ENCODE measurements at regions not wholly inside any gene's neighbourhood (a gene's known extent, or its start where the extent isn't known, plus 50 kb on each side); places are given as distances from the start of the nearest gene placed in this dataset.

DNA sequence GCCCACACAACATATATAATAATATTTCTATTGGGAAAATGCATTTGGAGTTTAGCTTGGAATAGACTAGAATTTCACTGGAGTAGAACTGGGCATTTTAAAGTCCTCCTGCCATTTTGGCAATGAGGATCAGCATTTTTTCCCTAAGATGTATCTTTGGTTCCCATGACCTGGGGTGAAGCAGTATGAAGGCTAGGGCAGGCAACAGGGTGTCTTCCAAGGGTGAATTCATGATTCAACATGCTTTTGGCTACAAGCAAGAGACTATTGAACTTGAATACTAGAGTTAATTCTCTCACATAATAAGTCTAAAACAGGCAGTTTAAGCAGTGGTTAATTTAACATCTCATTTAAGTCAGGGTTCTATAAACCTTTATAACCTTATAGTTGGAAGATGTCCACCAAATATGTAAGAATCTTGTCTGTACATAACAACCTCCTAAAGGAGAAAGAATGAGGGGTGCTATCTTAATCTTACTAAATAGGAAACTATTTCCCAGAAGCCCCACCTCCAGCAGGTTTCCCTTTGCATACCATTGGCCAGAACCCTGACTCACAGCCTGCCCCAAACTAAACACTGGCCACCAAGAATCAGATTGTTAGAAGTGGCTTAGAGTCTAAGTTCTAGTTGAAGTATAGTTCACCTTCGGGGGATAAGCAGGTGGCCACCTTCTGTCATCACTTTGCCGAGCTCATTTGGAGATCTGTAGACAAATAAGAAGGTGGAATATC, 96.0 kb upstream of the PRPS1L1 start:
- H3K9me3 ChIP-seq (ENCODE audit: insufficient read depth, low read depth, low read length), result no peaks in the 10 kb centered on the region
- no peak overlapping the region for H3K27ac Mint-ChIP-seq (ENCODE audit: unreplicated experiment)
- no peak overlapping the region for H3K4me3 Mint-ChIP-seq (ENCODE audit: unreplicated experiment)
- no peak for FAIRE-seq
- TF ChIP-seq, protein P1, sequence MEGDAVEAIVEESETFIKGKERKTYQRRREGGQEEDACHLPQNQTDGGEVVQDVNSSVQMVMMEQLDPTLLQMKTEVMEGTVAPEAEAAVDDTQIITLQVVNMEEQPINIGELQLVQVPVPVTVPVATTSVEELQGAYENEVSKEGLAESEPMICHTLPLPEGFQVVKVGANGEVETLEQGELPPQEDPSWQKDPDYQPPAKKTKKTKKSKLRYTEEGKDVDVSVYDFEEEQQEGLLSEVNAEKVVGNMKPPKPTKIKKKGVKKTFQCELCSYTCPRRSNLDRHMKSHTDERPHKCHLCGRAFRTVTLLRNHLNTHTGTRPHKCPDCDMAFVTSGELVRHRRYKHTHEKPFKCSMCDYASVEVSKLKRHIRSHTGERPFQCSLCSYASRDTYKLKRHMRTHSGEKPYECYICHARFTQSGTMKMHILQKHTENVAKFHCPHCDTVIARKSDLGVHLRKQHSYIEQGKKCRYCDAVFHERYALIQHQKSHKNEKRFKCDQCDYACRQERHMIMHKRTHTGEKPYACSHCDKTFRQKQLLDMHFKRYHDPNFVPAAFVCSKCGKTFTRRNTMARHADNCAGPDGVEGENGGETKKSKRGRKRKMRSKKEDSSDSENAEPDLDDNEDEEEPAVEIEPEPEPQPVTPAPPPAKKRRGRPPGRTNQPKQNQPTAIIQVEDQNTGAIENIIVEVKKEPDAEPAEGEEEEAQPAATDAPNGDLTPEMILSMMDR (IDR thresholded peaks at IDR 0.05; ENCODE audit: insufficient read depth, low read depth, low read length), result no peak
- TF ChIP-seq EZH2 (IDR thresholded peaks at IDR 0.05; ENCODE audit: insufficient read depth, low read length), result no peak
- H3K4me3 ChIP-seq (ENCODE audit: insufficient read depth, low read depth, low read length), result no peak overlapping the region
- H3K9me3 Mint-ChIP-seq (ENCODE audit: unreplicated experiment), result no peaks in the 10 kb centered on the region
- H2AFZ ChIP-seq (ENCODE audit: low read depth, low read length), result no peak overlapping the region
- H3K36me3 Mint-ChIP-seq (ENCODE audit: low read depth, unreplicated experiment), result no peaks in the 10 kb centered on the region
- no peaks in the 10 kb centered on the region for H3K27me3 ChIP-seq (ENCODE audit: insufficient read depth, low read length)
- no peaks in the 10 kb centered on the region for H4K20me1 ChIP-seq (ENCODE audit: insufficient read depth, low read length)
- H3K4me2 ChIP-seq (ENCODE audit: low read length), result no peak overlapping the region
- peaks cover 11% of the 10 kb centered on the region for H3K4me1 Mint-ChIP-seq (ENCODE audit: low read depth, unreplicated experiment)
- H3K9ac ChIP-seq (ENCODE audit: low read length), result no peak overlapping the region
- H3K27me3 Mint-ChIP-seq (ENCODE audit: low read depth, unreplicated experiment), result no peaks in the 10 kb centered on the region
- H3K36me3 ChIP-seq (ENCODE audit: insufficient read depth, low read length), result no peaks in the 10 kb centered on the region
- H3K79me2 ChIP-seq (ENCODE audit: insufficient read depth, low read length), result no peaks in the 10 kb centered on the region
- DNase-seq (ENCODE audit: low read depth), result no peak
- no peaks in the 10 kb centered on the region for H3K4me1 ChIP-seq (ENCODE audit: insufficient read depth, low read length)
- H3K27ac ChIP-seq (ENCODE audit: low read depth, low read length), result no peak overlapping the region

DNA sequence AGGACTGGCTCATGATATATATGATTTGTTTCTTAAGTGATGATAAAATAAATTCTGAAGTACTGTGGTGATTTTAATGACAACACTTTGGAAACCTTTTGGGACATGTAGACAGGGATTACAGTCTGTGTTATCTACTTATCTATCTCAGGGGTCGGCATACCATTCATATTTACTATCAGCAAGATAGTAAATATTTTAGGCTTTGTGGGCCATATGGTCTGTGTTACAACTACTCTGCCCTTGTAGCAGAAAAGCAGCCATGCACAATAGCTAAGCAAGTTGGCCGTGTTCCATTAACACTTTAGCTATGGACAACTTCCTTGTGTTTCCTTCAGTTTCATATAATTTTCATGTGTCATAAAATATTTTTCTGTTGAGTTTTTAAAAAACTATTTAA, 97.8 kb upstream of the PRPS1L1 start:
- H3K9me3 Mint-ChIP-seq (ENCODE audit: unreplicated experiment), result no peaks in the 10 kb centered on the region
- no peaks in the 10 kb centered on the region for H3K36me3 Mint-ChIP-seq (ENCODE audit: low read depth, unreplicated experiment)
- peak; percentile 14 for DNase-seq (ENCODE audit: low read depth)
- Histone ChIP-seq H3K4me2 (ENCODE audit: low read length) (no peak overlapping the region), H2AFZ (ENCODE audit: low read depth, low read length) (no peak overlapping the region), H4K20me1 (ENCODE audit: insufficient read depth, low read length) (no peaks in the 10 kb centered on the region), H3K9ac (ENCODE audit: low read length) (no peak overlapping the region), H3K27me3 (ENCODE audit: insufficient read depth, low read length) (no peaks in the 10 kb centered on the region), H3K4me3 (ENCODE audit: insufficient read depth, low read depth, low read length) (no peak overlapping the region), H3K79me2 (ENCODE audit: insufficient read depth, low read length) (no peaks in the 10 kb centered on the region), H3K4me1 (ENCODE audit: insufficient read depth, low read length) (no peaks in the 10 kb centered on the region), H3K27ac (ENCODE audit: low read depth, low read length) (no peak overlapping the region), H3K36me3 (ENCODE audit: insufficient read depth, low read length) (no peaks in the 10 kb centered on the region), H3K9me3 (ENCODE audit: insufficient read depth, low read depth, low read length) (no peaks in the 10 kb centered on the region)
- H3K4me1 Mint-ChIP-seq (ENCODE audit: low read depth, unreplicated experiment), result peaks cover 3% of the 10 kb centered on the region
- H3K27ac Mint-ChIP-seq (ENCODE audit: unreplicated experiment), result no peak overlapping the region
- FAIRE-seq, result no peak
- no peak overlapping the region for H3K4me3 Mint-ChIP-seq (ENCODE audit: unreplicated experiment)
- TF ChIP-seq EZH2 (IDR thresholded peaks at IDR 0.05; ENCODE audit: insufficient read depth, low read length), result no peak
- TF ChIP-seq, protein P1 (IDR thresholded peaks at IDR 0.05; ENCODE audit: insufficient read depth, low read depth, low read length), result no peak
- no peaks in the 10 kb centered on the region for H3K27me3 Mint-ChIP-seq (ENCODE audit: low read depth, unreplicated experiment)

DNA sequence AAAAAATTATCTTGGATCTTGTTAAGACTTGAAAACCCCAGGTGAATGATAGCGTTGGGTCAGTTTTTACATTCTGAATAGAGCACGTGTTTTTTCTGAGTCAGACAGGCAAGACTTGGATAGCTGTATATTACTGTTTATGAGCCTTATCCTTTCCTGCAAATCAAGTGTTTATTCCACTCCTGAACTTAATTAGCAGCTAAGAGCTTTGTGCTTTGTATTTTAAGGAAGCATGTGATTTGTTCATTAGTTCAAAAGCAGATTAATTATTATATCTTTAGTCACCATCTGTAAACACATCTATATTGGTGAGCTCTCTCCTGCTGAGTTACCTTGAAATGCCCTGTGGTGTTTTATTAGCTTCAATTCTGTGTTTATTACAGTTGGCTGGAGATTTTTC, 98.6 kb upstream of the PRPS1L1 start:
- Histone ChIP-seq H3K27me3 (ENCODE audit: insufficient read depth, low read length) (no peaks in the 10 kb centered on the region), H2AFZ (ENCODE audit: low read depth, low read length) (no peak overlapping the region), H3K79me2 (ENCODE audit: insufficient read depth, low read length) (no peaks in the 10 kb centered on the region), H3K27ac (ENCODE audit: low read depth, low read length) (no peak overlapping the region), H3K9ac (ENCODE audit: low read length) (no peak overlapping the region), H3K4me1 (ENCODE audit: insufficient read depth, low read length) (no peaks in the 10 kb centered on the region), H3K4me3 (ENCODE audit: insufficient read depth, low read depth, low read length) (no peak overlapping the region), H3K36me3 (ENCODE audit: insufficient read depth, low read length) (no peaks in the 10 kb centered on the region), H3K9me3 (ENCODE audit: insufficient read depth, low read depth, low read length) (no peaks in the 10 kb centered on the region), H3K4me2 (ENCODE audit: low read length) (no peak overlapping the region), H4K20me1 (ENCODE audit: insufficient read depth, low read length) (no peaks in the 10 kb centered on the region)
- no peaks in the 10 kb centered on the region for H3K27me3 Mint-ChIP-seq (ENCODE audit: low read depth, unreplicated experiment)
- no peak overlapping the region for H3K4me3 Mint-ChIP-seq (ENCODE audit: unreplicated experiment)
- H3K9me3 Mint-ChIP-seq (ENCODE audit: unreplicated experiment), result no peaks in the 10 kb centered on the region
- peaks cover 3% of the 10 kb centered on the region for H3K4me1 Mint-ChIP-seq (ENCODE audit: low read depth, unreplicated experiment)
- H3K27ac Mint-ChIP-seq (ENCODE audit: unreplicated experiment), result no peak overlapping the region
- no peak for FAIRE-seq
- H3K36me3 Mint-ChIP-seq (ENCODE audit: low read depth, unreplicated experiment), result no peaks in the 10 kb centered on the region
- DNase-seq (ENCODE audit: low read depth), result no peak
- TF ChIP-seq EZH2 (IDR thresholded peaks at IDR 0.05; ENCODE audit: insufficient read depth, low read length), result no peak
- TF ChIP-seq, protein P1 (IDR thresholded peaks at IDR 0.05; ENCODE audit: insufficient read depth, low read depth, low read length), result no peak

Measured in astrocyte (in vitro differentiated cells and primary cell).